ENCODE measurements at regions not wholly inside any gene's neighbourhood (a gene's known extent, or its start where the extent isn't known, plus 50 kb on each side); places are given as distances from the start of the nearest gene placed in this dataset.

- TF ChIP-seq CTCF (conservative IDR thresholded peaks at IDR 0.05) (no peak), ZFX (IDR thresholded peaks at IDR 0.05) (no peak)
Observed at GRCh38 chr12:83985084-83985483, 927.5 kb downstream of the SLC6A15 start.
